ENCODE measurements at regions not wholly inside any gene's neighbourhood (a gene's known extent, or its start where the extent isn't known, plus 50 kb on each side); places are given as distances from the start of the nearest gene placed in this dataset.

- TF ChIP-seq, protein P1, sequence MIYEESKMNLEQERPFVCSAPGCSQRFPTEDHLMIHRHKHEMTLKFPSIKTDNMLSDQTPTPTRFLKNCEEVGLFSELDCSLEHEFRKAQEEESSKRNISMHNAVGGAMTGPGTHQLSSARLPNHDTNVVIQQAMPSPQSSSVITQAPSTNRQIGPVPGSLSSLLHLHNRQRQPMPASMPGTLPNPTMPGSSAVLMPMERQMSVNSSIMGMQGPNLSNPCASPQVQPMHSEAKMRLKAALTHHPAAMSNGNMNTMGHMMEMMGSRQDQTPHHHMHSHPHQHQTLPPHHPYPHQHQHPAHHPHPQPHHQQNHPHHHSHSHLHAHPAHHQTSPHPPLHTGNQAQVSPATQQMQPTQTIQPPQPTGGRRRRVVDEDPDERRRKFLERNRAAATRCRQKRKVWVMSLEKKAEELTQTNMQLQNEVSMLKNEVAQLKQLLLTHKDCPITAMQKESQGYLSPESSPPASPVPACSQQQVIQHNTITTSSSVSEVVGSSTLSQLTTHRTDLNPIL (CRISPR knock-in tag; IDR thresholded peaks at IDR 0.05; ENCODE audit: low read depth): no peak
- TF ChIP-seq SNAI2 (CRISPR knock-in tag; IDR thresholded peaks at IDR 0.05): no peak
- TF ChIP-seq, protein P2, sequence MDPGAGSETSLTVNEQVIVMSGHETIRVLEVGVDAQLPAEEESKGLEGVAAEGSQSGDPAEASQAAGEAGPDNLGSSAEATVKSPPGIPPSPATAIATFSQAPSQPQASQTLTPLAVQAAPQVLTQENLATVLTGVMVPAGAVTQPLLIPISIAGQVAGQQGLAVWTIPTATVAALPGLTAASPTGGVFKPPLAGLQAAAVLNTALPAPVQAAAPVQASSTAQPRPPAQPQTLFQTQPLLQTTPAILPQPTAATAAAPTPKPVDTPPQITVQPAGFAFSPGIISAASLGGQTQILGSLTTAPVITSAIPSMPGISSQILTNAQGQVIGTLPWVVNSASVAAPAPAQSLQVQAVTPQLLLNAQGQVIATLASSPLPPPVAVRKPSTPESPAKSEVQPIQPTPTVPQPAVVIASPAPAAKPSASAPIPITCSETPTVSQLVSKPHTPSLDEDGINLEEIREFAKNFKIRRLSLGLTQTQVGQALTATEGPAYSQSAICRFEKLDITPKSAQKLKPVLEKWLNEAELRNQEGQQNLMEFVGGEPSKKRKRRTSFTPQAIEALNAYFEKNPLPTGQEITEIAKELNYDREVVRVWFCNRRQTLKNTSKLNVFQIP (CRISPR knock-in tag; IDR thresholded peaks at IDR 0.05; ENCODE audit: borderline replicate concordance, low read depth): no peak
- TF ChIP-seq BACH2 (CRISPR knock-in tag; IDR thresholded peaks at IDR 0.05; ENCODE audit: borderline replicate concordance): no peak
- TF ChIP-seq ZNF8 (CRISPR knock-in tag; IDR thresholded peaks at IDR 0.05): no peak
These were observed 120.9 kb upstream of the RND3 start for GRCh38 chr2:150608341-150608740.

GRCh38 chr2:150607390-150607811, 119.9 kb upstream of the RND3 start:
- TF ChIP-seq ZNF70 (CRISPR knock-in tag; IDR thresholded peaks at IDR 0.05): no peak
- no peak for TF ChIP-seq ZNF565 (CRISPR knock-in tag; conservative IDR thresholded peaks at IDR 0.05; ENCODE audit: low read depth)
- TF ChIP-seq, protein P3, sequence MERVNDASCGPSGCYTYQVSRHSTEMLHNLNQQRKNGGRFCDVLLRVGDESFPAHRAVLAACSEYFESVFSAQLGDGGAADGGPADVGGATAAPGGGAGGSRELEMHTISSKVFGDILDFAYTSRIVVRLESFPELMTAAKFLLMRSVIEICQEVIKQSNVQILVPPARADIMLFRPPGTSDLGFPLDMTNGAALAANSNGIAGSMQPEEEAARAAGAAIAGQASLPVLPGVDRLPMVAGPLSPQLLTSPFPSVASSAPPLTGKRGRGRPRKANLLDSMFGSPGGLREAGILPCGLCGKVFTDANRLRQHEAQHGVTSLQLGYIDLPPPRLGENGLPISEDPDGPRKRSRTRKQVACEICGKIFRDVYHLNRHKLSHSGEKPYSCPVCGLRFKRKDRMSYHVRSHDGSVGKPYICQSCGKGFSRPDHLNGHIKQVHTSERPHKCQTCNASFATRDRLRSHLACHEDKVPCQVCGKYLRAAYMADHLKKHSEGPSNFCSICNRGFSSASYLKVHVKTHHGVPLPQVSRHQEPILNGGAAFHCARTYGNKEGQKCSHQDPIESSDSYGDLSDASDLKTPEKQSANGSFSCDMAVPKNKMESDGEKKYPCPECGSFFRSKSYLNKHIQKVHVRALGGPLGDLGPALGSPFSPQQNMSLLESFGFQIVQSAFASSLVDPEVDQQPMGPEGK (CRISPR knock-in tag; IDR thresholded peaks at IDR 0.05; ENCODE audit: borderline replicate concordance): no peak
- TF ChIP-seq BACH2 (CRISPR knock-in tag; IDR thresholded peaks at IDR 0.05; ENCODE audit: borderline replicate concordance): no peak
- TF ChIP-seq ESRRG (CRISPR knock-in tag; IDR thresholded peaks at IDR 0.05): no peak
- no peak for TF ChIP-seq ZFP3 (CRISPR knock-in tag; IDR thresholded peaks at IDR 0.05)
- no peak for TF ChIP-seq ARNTL (CRISPR knock-in tag; IDR thresholded peaks at IDR 0.05; ENCODE audit: borderline replicate concordance, low read depth)
- ATAC-seq: no peak

More at GRCh38 chr2:150608341-150608740, 120.9 kb upstream of the RND3 start:
- no peak for ATAC-seq

- ATAC-seq: no peak
These were observed 119.1 kb upstream of the RND3 start for GRCh38 chr2:150606380-150607060.

More at GRCh38 chr2:150606380-150607060, 119.1 kb upstream of the RND3 start:
- TF ChIP-seq TCF4 (CRISPR knock-in tag; IDR thresholded peaks at IDR 0.05; ENCODE audit: borderline replicate concordance): no peak
- TF ChIP-seq, protein P1 (CRISPR knock-in tag; IDR thresholded peaks at IDR 0.05; ENCODE audit: low read depth): no peak
- TF ChIP-seq, protein P4, sequence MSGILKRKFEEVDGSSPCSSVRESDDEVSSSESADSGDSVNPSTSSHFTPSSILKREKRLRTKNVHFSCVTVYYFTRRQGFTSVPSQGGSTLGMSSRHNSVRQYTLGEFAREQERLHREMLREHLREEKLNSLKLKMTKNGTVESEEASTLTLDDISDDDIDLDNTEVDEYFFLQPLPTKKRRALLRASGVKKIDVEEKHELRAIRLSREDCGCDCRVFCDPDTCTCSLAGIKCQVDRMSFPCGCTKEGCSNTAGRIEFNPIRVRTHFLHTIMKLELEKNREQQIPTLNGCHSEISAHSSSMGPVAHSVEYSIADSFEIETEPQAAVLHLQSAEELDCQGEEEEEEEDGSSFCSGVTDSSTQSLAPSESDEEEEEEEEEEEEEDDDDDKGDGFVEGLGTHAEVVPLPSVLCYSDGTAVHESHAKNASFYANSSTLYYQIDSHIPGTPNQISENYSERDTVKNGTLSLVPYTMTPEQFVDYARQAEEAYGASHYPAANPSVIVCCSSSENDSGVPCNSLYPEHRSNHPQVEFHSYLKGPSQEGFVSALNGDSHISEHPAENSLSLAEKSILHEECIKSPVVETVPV (CRISPR knock-in tag; IDR thresholded peaks at IDR 0.05): no peak
- no peak for TF ChIP-seq ZFP30 (CRISPR knock-in tag; IDR thresholded peaks at IDR 0.05)
- no peak for TF ChIP-seq ARNTL (CRISPR knock-in tag; IDR thresholded peaks at IDR 0.05; ENCODE audit: borderline replicate concordance, low read depth)
- TF ChIP-seq OSR1 (CRISPR knock-in tag; IDR thresholded peaks at IDR 0.05): no peak
- no peak for TF ChIP-seq RARB (CRISPR knock-in tag; IDR thresholded peaks at IDR 0.05)
- no peak for TF ChIP-seq BACH2 (CRISPR knock-in tag; IDR thresholded peaks at IDR 0.05; ENCODE audit: borderline replicate concordance)
- TF ChIP-seq, protein P3 (CRISPR knock-in tag; IDR thresholded peaks at IDR 0.05; ENCODE audit: borderline replicate concordance): no peak
- TF ChIP-seq, protein P5, sequence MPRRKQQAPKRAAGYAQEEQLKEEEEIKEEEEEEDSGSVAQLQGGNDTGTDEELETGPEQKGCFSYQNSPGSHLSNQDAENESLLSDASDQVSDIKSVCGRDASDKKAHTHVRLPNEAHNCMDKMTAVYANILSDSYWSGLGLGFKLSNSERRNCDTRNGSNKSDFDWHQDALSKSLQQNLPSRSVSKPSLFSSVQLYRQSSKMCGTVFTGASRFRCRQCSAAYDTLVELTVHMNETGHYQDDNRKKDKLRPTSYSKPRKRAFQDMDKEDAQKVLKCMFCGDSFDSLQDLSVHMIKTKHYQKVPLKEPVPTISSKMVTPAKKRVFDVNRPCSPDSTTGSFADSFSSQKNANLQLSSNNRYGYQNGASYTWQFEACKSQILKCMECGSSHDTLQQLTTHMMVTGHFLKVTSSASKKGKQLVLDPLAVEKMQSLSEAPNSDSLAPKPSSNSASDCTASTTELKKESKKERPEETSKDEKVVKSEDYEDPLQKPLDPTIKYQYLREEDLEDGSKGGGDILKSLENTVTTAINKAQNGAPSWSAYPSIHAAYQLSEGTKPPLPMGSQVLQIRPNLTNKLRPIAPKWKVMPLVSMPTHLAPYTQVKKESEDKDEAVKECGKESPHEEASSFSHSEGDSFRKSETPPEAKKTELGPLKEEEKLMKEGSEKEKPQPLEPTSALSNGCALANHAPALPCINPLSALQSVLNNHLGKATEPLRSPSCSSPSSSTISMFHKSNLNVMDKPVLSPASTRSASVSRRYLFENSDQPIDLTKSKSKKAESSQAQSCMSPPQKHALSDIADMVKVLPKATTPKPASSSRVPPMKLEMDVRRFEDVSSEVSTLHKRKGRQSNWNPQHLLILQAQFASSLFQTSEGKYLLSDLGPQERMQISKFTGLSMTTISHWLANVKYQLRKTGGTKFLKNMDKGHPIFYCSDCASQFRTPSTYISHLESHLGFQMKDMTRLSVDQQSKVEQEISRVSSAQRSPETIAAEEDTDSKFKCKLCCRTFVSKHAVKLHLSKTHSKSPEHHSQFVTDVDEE (CRISPR knock-in tag; IDR thresholded peaks at IDR 0.05): no peak
- TF ChIP-seq ZFP3 (CRISPR knock-in tag; IDR thresholded peaks at IDR 0.05): no peak
- no peak for TF ChIP-seq ZNF565 (CRISPR knock-in tag; conservative IDR thresholded peaks at IDR 0.05; ENCODE audit: low read depth)
- TF ChIP-seq ZC3H10 (CRISPR knock-in tag; IDR thresholded peaks at IDR 0.05): no peak
- TF ChIP-seq ZNF8 (CRISPR knock-in tag; IDR thresholded peaks at IDR 0.05): no peak
